Fibroblast of pulmonary artery (primary cell): ENCODE measurements at regions not wholly inside any gene's neighbourhood (a gene's known extent, or its start where the extent isn't known, plus 50 kb on each side); places are given as distances from the start of the nearest gene placed in this dataset.

Source experiments
- DNase-seq: peaks from one replicate; pipeline ENCODE4 v3.0.0-alpha.2; 2010; ENCODE audit warnings: low read depth
- H3K4me3 ChIP-seq: replicated peaks from 2 replicates; pipeline ENCODE4 v1.5.1; 2011; ENCODE audit warnings: low read depth, mild to moderate bottlenecking, control low read depth, low read length, moderate library complexity
- TF ChIP-seq, protein P1 (sequence below): IDR thresholded peaks from 2 replicates; pipeline ENCODE4 v1.5.1; 2011; ENCODE audit warnings: mild to moderate bottlenecking, control low read depth, low read length, inconsistent platforms; ENCODE audit errors: missing control alignments

- no peak overlapping the region for H3K4me3 ChIP-seq
- TF ChIP-seq, protein P1, sequence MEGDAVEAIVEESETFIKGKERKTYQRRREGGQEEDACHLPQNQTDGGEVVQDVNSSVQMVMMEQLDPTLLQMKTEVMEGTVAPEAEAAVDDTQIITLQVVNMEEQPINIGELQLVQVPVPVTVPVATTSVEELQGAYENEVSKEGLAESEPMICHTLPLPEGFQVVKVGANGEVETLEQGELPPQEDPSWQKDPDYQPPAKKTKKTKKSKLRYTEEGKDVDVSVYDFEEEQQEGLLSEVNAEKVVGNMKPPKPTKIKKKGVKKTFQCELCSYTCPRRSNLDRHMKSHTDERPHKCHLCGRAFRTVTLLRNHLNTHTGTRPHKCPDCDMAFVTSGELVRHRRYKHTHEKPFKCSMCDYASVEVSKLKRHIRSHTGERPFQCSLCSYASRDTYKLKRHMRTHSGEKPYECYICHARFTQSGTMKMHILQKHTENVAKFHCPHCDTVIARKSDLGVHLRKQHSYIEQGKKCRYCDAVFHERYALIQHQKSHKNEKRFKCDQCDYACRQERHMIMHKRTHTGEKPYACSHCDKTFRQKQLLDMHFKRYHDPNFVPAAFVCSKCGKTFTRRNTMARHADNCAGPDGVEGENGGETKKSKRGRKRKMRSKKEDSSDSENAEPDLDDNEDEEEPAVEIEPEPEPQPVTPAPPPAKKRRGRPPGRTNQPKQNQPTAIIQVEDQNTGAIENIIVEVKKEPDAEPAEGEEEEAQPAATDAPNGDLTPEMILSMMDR = no peak
- DNase-seq = no peak
Measured at GRCh38 chr15:87805117-87805820, 451.3 kb downstream of the NTRK3 start.

DNA sequence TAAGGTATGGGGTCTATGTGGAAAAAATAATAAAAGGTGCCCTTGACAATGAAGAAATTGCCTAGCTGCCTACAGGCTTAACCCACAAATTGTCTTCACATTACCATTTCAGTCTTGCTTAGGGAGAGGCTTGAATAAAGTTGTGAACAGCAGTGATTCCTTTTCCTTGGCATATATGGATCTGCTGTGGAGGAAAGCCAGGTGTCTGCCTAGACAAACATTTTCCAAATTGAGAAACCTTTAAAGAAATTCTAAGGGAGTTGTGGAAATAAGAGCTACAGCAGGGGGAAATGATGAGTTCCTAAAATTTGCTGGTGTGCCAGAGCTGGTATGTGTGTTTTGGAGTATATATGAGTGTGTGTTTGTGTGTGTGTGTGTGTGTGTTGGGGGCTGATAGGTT, 452.1 kb downstream of the NTRK3 start:
- H3K4me3 ChIP-seq = no peak overlapping the region
- DNase-seq = no peak
- TF ChIP-seq, protein P1 = no peak

GRCh38 chr15:87799838-87800237, 456.7 kb downstream of the NTRK3 start:
- TF ChIP-seq, protein P1 = no peak
- no peak overlapping the region for H3K4me3 ChIP-seq
- no peak for DNase-seq

- no peak for DNase-seq
- TF ChIP-seq, protein P1 = no peak
- H3K4me3 ChIP-seq = no peak overlapping the region
Measured at GRCh38 chr15:87799428-87799827, 457.1 kb downstream of the NTRK3 start.

- H3K4me3 ChIP-seq = no peak overlapping the region
- no peak for DNase-seq
- TF ChIP-seq, protein P1 = no peak
Measured at GRCh38 chr15:87793725-87794124, 462.8 kb downstream of the NTRK3 start.

DNA sequence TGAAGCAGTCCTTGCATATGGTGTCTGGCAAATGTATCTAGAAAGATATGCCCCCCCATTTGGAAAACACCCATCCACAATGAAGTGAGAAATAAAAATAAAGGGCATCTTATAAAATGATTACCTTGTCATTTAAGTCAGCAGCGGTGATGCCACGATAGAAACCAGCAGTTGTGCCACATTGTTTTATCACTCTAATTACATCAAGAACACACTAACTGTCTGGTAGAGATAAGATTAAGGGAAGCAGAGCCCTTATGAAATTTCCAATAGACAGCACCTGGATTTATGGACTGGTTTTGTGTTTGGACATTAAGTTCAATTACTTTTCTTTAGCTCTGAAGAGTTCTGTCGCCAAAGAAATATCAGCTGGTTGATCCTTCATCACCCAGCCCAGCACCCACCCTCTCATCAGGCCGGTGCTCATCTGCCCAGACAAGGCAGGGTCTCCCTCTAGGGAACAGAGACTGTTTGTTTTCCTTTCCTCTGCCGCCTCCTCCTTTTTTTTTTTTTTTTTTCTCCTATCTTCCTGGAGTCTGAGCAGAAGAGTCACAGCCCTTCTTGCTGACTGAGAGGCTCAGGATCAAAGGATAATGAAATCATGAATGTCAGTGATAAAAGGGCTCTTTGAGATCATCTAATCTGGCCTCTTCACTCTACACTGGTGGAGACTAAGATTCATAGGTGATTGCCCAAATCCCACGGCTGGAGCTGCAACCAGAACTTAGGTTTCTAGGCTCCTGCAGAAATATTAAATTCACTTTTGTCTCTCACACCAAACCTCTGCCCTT, 464.1 kb downstream of the NTRK3 start:
- no peak overlapping the region for H3K4me3 ChIP-seq
- DNase-seq = no peak
- TF ChIP-seq, protein P1 = no peak
